Upper lobe of left lung (tissue), 4 donors: ENCODE measurements at regions not wholly inside any gene's neighbourhood (a gene's known extent, or its start where the extent isn't known, plus 50 kb on each side); places are given as distances from the start of the nearest gene placed in this dataset.

Experiments used
- CTCF ChIP-seq, 6 experiments: fragments of 450-650 bp in 4 of 6; fragments of 200-600 bp in 2 of 6; sonication (generic) in 2 of 6; IDR thresholded peaks; one replicate each; pipeline ENCODE4 v1.5.1; 2016 to 2019; ENCODE audit warnings: antibody characterized with exemption in 6 of 6
- EP300 ChIP-seq, 4 donors: sonication (generic); formaldehyde crosslinking; IDR thresholded peaks; one replicate each; pipeline ENCODE4 v1.5.1; 2017; ENCODE audit warnings: antibody characterized with exemption in 4 of 4, control low read depth in 2 of 4
- POLR2AphosphoS5 ChIP-seq, 2 donors: sonication (generic); formaldehyde crosslinking; IDR thresholded peaks; one replicate each; pipeline ENCODE4 v1.5.1; 2017; ENCODE audit warnings: antibody characterized with exemption in 2 of 2

GRCh38 chr11:112410325-112410724 lies 149.7 kb upstream of the PLET1 start:
- TF ChIP-seq CTCF (IDR thresholded peaks at IDR 0.05) (no peak), POLR2AphosphoS5 (IDR thresholded peaks at IDR 0.05) (no peak), EP300 (IDR thresholded peaks at IDR 0.05) (no peak)
